HG03432 (cell line): ENCODE measurements at regions not wholly inside any gene's neighbourhood (a gene's known extent, or its start where the extent isn't known, plus 50 kb on each side); places are given as distances from the start of the nearest gene placed in this dataset.
"Not testable (repeated sequence)": the region's sequence is repeated elsewhere in the genome, so short reads cannot be mapped to it uniquely, and the experiment has no call there.

Source experiments
- ATAC-seq: cut with Tn5 transposase; IDR thresholded peaks from one replicate; pipeline ENCODE4 v1.9.1; 2021; ENCODE audit warnings: mild to moderate bottlenecking, moderate library complexity; ENCODE audit not compliant: unreplicated experiment

DNA sequence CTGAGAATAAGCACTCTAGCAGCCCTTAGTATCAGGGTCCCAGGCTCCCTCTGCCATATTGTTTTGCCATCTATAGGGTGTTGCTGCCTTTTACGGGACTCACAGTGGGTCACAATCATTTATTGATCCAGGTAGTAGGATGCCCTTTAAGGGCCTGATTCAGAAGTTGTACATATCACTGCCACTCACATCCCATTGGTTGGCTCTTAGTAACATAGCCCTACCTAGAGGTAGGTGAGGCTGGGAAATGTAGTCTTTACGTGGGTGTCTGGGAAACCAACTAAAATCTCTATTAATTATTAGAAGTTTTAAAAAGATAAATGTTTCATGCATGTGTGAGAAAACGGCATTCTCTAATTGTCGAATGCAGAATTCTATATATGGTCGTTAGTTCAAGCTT is 78.8 kb upstream of the ATP5PO start:
- ATAC-seq = no peak

- ATAC-seq = no peak
Measured at GRCh38 chr21:33993286-33994231, 78.0 kb upstream of the ATP5PO start.

- ATAC-seq = not testable (repeated sequence)
Measured at GRCh38 chr21:33992412-33992811, 76.8 kb upstream of the ATP5PO start.

- no peak for ATAC-seq
Measured at GRCh38 chr21:33991133-33991532, 75.5 kb upstream of the ATP5PO start.

- ATAC-seq = no peak
Measured at GRCh38 chr21:33989440-33989839, 73.8 kb upstream of the ATP5PO start.

DNA sequence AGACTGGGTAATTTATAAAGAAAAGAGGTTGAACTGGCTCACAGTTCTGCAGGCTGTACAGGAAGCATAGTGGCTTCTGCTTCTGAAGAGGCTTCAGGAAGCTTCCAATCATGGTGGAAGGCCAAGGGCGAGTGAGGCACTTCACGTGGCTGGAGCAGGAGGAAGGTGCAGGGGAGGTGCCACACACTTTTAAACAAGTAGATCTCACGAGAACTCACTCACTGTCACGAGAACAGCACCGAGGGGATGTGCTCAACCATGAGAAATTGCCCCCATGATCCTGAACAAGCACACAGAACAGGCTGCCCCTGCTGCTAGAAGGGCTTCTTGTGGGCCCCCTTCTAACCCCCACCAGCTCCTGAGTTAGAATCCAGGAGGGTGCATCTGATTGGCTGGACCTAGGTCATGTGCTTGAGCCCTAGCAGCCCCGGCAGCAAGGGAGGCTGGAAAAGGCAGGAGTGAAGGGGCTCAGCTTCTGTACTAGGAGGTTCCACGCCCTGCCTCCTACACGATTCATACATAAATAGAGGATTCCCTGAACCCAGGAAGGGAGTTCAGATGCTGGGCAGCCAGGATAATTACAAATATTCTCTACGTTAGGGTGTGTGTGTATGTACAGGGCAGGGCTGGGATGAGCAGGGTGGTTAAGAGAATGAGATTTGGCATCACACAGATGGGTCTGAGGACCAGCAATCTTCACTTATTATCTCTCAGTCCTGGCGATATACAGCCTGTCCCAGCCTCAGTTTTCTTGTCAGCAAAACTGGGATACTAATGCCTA is 72.8 kb upstream of the ATP5PO start:
- no peak for ATAC-seq

- ATAC-seq = no peak
Measured at GRCh38 chr21:33987461-33987860, 71.9 kb upstream of the ATP5PO start.

GRCh38 chr21:33985117-33986050 is 69.8 kb upstream of the ATP5PO start:
- no peak for ATAC-seq

DNA sequence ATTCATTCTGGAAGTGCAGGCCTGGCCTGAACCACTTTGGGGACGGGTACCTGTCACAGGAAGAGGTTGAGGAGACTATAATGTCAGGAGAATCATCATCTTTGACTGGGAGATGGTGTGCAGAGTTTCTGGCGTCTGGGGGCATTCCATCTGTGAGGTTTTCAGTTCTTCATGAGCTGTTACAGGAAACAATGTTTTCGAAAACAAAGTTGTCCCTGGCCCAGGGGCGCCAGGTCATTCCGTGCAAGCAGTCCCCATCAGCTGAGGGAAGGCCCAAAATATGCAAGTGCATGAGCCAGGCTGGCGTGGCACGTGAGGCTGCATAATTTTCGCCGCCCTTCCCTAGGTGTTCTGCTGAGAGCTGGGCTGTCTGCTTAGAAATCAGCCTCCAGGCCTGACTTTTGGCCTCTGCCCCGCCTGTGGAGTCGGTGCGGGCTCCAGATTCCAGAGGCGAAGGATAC is 68.4 kb upstream of the ATP5PO start:
- no peak for ATAC-seq

GRCh38 chr21:33981391-33982101 is 65.9 kb upstream of the ATP5PO start:
- no peak for ATAC-seq

DNA sequence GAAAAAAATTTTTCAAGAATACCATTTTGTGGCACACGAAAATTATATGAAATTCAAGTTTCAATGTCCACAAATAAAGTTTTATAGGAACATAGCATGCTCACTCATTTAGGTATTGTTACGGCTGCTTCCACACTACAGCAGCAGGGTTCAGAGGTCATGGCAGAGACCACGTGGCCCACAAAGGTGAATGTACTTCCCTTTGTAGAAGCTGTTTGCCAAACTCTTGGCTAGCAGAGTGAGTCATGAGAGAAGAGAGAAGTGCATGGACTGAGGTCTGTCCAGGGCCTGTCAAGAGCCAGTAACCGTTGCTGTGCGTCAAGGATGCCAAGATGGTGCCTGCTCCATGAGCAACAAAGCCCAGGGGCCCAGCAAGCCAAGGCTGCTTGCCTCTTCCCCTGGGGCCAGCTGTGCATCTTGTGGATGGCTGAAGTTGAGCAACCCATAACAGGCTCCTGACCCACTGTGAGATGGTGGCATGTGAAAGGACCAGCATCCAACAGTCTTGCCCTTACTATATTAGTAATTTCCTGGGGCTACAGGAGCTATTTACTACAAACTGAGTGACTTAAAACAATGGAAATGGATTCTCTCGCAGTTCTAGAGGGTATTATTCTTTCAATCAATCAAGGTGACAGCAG is 64.8 kb upstream of the ATP5PO start:
- no peak for ATAC-seq

GRCh38 chr21:33978585-33978984 is 63.0 kb upstream of the ATP5PO start:
- ATAC-seq = no peak

GRCh38 chr21:33977721-33978369 is 62.2 kb upstream of the ATP5PO start:
- ATAC-seq = no peak

DNA sequence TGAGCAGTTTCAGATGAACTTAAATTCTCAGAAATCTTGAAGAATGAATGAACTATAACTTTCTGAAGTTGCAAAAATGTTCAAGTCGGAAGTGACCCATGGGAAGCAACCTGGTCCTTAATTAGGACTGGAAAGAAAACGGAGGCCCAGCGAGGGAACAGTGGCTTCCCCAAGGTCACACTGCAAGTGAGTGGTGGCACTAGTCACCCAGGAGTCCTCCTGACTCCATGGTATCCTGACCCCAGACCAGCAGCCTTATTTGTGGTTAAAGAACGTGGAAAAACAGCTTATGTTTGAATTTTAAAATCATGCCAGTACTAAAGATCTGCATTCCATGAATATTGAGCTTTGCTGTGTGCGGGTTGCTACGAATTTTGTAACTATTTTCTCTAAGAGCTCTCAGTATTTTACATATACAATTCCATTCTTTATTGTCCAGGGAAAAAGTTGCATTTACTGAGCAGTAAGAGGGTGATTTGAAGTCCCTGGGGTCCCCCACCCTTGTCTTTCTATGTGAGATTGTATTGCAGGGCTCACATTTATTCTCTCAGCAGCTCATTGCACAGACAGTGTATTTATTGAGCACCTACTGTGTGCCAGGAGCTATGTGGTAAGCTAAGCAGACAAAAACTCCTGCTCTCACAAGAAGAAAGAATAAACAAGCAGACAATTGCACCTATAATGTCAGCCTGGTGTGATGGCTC is 61.6 kb upstream of the ATP5PO start:
- no peak for ATAC-seq

- peak; percentile 57 for ATAC-seq
Measured at GRCh38 chr21:33976082-33977016, 60.7 kb upstream of the ATP5PO start.

DNA sequence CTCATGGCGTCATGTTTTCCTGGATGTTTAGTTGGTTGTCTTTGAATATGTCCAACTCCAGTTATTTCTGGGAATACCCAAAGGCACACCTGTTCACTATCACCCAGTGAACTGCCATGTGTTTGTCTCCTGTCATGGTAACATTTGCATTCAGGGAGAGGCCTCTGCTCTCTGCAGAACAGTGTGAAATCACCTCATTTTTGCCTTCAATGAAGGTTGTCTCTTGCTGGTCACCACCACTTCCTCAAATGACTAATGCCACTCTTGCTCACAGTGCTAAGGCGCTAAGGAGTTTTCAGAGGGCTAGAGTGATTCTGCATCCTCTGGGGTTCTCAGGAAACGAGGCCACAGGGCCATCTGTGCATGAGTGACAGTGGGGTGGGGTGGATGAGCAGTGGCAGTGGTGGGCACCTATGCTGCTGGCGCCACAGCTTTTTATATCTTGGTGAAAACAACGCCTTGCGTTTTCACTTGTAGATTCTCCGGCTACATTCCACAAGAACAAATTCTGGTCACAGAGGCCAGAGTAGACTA is 60.0 kb upstream of the ATP5PO start:
- peak; percentile 85 for ATAC-seq
